HG03521 (cell line): ENCODE measurements at regions not wholly inside any gene's neighbourhood (a gene's known extent, or its start where the extent isn't known, plus 50 kb on each side); places are given as distances from the start of the nearest gene placed in this dataset.
A peak's percentile ranks its signal among the peaks of the same experiment; 100 is the strongest.
"Not testable (repeated sequence)": the region's sequence is repeated elsewhere in the genome, so short reads cannot be mapped to it uniquely, and the experiment has no call there.

Experiments used
- ATAC-seq: cut with Tn5 transposase; IDR thresholded peaks from one replicate; pipeline ENCODE4 v1.9.1; 2021; ENCODE audit warnings: mild to moderate bottlenecking, moderate library complexity; ENCODE audit not compliant: unreplicated experiment

GRCh38 chr6:85135376-85136094, 314.3 kb upstream of the NT5E start:
- ATAC-seq: no peak

- ATAC-seq: no peak
These were observed 315.7 kb upstream of the NT5E start for GRCh38 chr6:85134172-85134571.

GRCh38 chr6:85132091-85132490, 317.8 kb upstream of the NT5E start:
- ATAC-seq: no peak

- ATAC-seq: no peak
These were observed 319.1 kb upstream of the NT5E start for GRCh38 chr6:85130743-85131142.

GRCh38 chr6:85129881-85130280, 320.0 kb upstream of the NT5E start:
- ATAC-seq: no peak

GRCh38 chr6:85128781-85129180, 321.1 kb upstream of the NT5E start:
- ATAC-seq: no peak

- ATAC-seq: not testable (repeated sequence)
These were observed 321.6 kb upstream of the NT5E start for GRCh38 chr6:85128256-85128655.

GRCh38 chr6:85127696-85128243, 322.1 kb upstream of the NT5E start:
- no peak for ATAC-seq

- ATAC-seq: no peak
These were observed 322.8 kb upstream of the NT5E start for GRCh38 chr6:85127168-85127498.

- ATAC-seq: peak; percentile 80
These were observed 323.3 kb upstream of the NT5E start for GRCh38 chr6:85126485-85127167.

- no peak for ATAC-seq
These were observed 324.4 kb upstream of the NT5E start for GRCh38 chr6:85125526-85125925.

GRCh38 chr6:85124472-85125354, 325.2 kb upstream of the NT5E start:
- no peak for ATAC-seq

GRCh38 chr6:85121158-85121557, 328.7 kb upstream of the NT5E start:
- no peak for ATAC-seq

GRCh38 chr6:85118652-85119235, 331.1 kb upstream of the NT5E start:
- no peak for ATAC-seq

- no peak for ATAC-seq
These were observed 331.6 kb upstream of the NT5E start for GRCh38 chr6:85118233-85118632.

- ATAC-seq: no peak
These were observed 333.4 kb upstream of the NT5E start for GRCh38 chr6:85116475-85116874.

GRCh38 chr6:85115876-85116275, 334.0 kb upstream of the NT5E start:
- ATAC-seq: no peak

- no peak for ATAC-seq
These were observed 334.5 kb upstream of the NT5E start for GRCh38 chr6:85115376-85115775.

- ATAC-seq: no peak
These were observed 335.3 kb upstream of the NT5E start for GRCh38 chr6:85114581-85114935.

- ATAC-seq: no peak
These were observed 335.8 kb upstream of the NT5E start for GRCh38 chr6:85113934-85114580.

GRCh38 chr6:85112540-85112939, 337.3 kb upstream of the NT5E start:
- ATAC-seq: no peak
